HG03378 (cell line): ENCODE measurements at regions not wholly inside any gene's neighbourhood (a gene's known extent, or its start where the extent isn't known, plus 50 kb on each side); places are given as distances from the start of the nearest gene placed in this dataset.
"Not testable (repeated sequence)": the region's sequence is repeated elsewhere in the genome, so short reads cannot be mapped to it uniquely, and the experiment has no call there.

Source experiments
- ATAC-seq: cut with Tn5 transposase; IDR thresholded peaks from one replicate; pipeline ENCODE4 v1.9.1; 2021; ENCODE audit warnings: mild to moderate bottlenecking, moderate library complexity; ENCODE audit not compliant: unreplicated experiment

- no peak for ATAC-seq
Observed at GRCh38 chr13:108083056-108083455, 132.3 kb downstream of the LIG4 start.

DNA sequence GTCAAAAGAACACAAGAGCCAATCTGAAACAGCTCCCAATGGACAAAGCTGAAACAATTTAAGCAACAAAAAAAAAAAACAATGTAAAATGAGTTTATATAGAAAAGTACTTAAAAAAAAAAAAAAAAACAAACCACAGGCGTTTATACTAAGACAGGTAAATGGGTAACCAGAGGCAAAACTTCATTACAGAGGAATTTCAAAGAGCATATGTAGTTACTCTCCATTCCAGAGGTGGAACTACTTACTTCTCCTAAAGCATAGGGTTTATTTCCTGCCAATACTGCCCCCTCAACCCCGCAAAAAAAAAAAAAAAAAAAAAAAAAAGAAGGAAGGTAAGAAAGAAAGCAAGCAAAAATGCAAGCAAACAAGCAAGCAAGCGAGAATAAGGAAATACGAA lies 132.9 kb downstream of the LIG4 start:
- ATAC-seq = no peak

GRCh38 chr13:108077284-108077683 lies 138.1 kb downstream of the LIG4 start:
- no peak for ATAC-seq

DNA sequence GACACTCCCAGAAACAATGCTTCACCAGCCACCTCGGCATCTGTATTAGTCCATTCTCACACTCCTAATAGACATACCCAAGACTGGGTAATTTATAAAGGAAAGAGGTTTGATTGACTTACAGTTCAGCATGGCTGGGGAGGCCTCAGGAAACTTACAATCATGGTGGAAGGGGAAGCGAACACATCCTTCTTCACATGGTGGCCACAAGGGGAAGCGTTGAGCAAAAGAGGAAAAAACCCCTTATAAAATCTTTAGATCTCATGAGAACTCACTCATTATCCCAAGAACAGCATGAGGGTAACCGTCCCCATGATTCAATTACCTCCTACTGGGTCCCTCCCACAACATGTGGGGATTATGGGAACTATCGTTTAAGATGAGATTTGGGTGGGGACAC lies 140.9 kb downstream of the LIG4 start:
- ATAC-seq = not testable (repeated sequence)

DNA sequence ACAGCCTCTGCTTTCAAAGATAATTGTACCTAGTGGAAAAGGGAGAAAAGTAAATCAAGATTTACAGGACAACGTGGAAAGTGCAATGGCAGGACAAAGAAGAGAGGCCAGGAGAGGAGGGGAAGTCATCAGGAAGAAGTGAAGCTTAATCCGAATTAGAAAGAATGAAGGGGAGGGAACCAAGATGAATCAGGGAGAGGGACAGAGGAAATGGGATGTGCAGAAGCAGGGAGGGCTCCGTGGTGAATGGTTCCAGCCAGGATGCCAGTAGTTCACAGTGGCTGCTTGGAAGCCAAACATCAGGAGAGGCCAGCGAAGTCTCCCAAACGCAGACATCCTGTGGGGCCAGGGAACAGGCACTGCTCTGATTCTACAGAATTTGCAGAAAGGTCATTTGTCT lies 144.4 kb downstream of the LIG4 start:
- ATAC-seq = no peak

DNA sequence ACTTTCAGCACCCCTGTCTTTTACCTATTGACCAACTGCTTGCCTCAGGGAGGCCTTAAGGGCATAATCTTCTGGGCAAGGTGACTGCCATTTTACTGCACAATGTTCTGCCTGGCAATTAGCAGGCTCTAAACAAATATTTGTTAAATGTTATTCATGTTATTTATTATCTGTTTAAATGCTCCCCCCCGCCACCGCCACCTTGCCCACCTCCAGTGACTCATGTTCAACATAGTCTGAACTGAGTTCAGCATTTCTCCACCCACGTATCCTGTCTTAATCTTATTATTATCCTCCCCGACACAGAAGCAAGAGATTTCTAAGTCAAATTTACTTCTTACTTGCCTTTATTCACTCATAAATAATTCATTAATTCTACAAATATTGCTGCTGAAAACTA lies 144.8 kb downstream of the LIG4 start:
- no peak for ATAC-seq

DNA sequence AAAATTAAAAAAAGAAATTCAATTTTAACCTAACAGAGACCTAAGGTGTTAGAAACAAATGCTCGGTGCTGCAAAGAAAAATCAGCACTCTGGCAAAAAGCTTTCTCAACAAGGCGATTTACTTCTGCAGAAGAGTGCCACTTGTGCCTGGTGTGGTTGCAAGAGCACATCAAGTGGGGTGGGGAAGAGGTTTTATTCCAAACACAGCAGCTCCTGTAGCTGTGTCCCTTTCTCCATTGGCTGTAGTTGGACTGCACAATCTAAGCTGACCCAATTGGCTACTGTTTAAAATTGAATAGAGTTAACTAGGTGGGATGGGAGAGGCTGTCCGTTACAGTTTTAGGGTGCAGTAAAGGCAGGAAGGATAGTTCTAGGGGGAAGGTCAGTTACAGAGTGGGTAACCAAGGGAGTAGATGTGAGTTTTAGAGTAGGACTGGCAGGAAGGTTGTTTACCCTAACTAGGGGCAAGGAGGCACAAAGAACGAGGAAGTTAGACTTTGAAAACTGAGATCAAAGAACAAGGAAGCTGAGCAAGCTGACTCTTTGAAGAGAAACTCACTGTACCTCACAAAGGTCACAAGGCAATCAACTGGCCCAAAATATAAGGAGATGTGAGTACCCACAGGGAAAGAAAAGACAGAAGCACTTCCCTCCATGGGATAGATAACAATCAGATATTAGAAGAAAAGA lies 145.7 kb downstream of the LIG4 start:
- ATAC-seq = no peak

DNA sequence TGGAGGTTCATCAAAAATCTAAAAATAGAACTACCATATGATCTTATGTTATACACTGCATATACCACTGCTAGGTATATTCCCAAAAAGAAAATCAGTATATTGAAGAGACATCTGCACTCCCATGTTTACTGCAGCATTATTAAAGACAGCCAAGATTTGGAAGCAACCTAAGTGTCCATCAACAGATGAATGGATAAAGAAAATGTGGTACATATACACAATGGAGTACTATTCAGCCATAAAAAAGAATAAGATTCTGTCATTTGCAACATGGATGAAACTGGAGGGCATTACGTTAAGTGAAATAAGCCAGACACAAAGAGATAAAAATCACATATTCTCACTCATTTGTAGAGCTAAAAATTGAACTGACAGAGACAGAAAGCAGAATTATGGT lies 151.0 kb downstream of the LIG4 start:
- not testable (repeated sequence) for ATAC-seq

GRCh38 chr13:108060111-108060510 lies 155.2 kb downstream of the LIG4 start:
- ATAC-seq = no peak

- ATAC-seq = no peak
Observed at GRCh38 chr13:108056278-108056677, 159.1 kb downstream of the LIG4 start.

GRCh38 chr13:108049211-108049610 lies 166.1 kb downstream of the LIG4 start:
- ATAC-seq = no peak

GRCh38 chr13:108044954-108045353 lies 170.4 kb downstream of the LIG4 start:
- ATAC-seq = no peak

DNA sequence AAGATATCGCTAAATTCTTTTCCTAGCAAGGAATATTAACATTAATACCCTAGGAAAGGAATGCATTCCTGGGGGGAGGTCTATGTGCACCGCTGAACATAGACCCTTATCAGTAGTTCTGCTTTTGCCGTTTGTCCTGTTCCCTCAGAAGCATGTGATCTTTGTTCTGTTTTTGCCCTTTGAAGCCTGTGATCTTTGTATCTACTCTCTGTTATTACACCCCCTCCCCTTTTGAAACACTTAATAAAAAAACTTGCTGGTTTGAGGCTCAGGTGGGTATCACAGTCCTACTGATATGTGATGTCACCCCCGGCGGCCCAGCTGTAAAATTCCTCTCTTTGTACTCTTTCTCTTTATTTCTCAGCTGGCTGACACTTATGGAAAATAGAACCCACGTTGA lies 172.5 kb downstream of the LIG4 start:
- ATAC-seq = not testable (repeated sequence)

DNA sequence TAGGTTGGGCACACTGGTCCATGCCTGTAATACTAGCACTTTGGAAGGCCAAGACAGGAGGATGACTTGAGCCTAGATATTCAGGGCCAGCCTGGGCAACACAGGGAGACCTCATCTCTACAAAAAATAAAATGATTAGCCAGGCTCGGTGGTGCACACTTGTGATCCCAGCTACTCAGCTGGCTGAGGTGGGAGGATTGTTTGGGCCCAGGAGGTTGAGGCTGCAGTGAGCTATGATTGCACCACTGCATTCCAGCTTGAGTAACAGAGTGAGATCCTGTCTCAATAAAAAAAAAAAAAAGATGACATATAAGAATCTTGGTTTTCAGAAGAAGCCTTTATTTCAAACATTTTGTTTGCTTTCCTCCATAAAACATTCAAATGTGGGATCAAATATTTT lies 178.0 kb downstream of the LIG4 start:
- no peak for ATAC-seq

- no peak for ATAC-seq
Observed at GRCh38 chr13:108036411-108036932, 178.9 kb downstream of the LIG4 start.

GRCh38 chr13:108034909-108035410 lies 180.4 kb downstream of the LIG4 start:
- no peak for ATAC-seq

DNA sequence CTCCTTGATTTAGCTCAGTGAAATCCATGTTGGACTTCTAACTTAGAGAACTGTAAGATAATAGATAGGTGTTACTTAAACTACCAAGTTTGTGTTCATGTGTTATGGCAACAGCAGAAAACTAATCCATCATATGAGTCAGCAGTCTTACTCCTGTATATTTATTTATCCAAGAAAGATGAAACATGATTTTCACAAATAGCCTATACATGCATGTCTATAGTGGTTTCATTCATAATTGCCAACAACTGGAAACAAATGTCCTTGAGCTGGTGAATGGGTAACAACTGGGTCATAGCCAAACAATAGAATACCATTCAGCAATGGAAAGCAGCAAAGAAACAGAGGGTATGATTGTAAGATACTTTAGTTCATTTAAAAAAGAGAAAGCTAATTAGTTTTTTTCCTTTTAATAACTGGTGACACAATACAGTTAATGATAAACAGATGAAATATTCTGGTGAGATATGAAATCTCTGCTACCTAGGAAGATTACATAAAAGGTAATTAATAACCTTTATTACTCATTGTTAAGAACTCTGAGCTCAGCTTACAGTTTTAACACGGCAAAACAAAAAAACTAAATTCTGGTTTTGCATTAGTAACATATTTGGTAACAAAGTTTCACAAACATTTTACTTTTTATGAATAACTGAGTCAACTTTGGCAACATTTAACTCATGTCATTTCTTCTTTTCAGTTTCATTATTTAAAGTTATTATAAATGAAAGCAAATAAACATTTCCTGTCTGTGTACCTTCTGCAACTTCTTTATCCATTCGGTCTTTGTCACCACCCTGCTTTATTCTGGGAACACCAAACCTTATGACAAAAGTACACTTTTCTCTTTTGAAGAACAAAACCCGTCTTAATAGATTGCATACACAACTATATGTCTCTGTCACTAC lies 181.3 kb downstream of the LIG4 start:
- ATAC-seq = no peak

- ATAC-seq = no peak
Observed at GRCh38 chr13:108031865-108032264, 183.5 kb downstream of the LIG4 start.

DNA sequence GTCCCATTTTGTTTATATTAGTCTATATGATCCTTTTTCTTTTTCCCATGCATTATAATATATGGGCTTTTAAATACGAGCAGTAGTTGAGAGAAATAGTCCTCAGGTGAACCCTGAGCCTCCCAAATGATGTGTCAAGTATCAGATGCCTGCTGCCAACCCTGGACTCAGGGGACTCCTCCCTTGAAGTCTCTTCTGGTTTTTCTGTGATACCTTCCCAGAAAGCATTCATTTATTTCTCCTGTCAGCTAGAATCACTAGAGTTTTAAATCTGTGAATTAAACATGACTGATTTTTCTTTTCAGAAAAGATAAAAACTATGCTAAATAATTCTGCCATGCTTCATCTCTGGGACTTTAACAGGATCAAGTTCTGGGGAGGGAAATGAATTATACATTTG lies 184.6 kb downstream of the LIG4 start:
- ATAC-seq = no peak

- no peak for ATAC-seq
Observed at GRCh38 chr13:108026680-108027410, 188.5 kb downstream of the LIG4 start.

- ATAC-seq = no peak
Observed at GRCh38 chr13:108020027-108020426, 195.3 kb downstream of the LIG4 start.
